ENCODE measurements at regions not wholly inside any gene's neighbourhood (a gene's known extent, or its start where the extent isn't known, plus 50 kb on each side); places are given as distances from the start of the nearest gene placed in this dataset.
"Not testable (repeated sequence)": the region's sequence is repeated elsewhere in the genome, so short reads cannot be mapped to it uniquely, and the experiment has no call there.

- no peak for DNase-seq
Measured at GRCh38 chr7:112981966-112982365, 104.7 kb downstream of the GPR85 start.

DNA sequence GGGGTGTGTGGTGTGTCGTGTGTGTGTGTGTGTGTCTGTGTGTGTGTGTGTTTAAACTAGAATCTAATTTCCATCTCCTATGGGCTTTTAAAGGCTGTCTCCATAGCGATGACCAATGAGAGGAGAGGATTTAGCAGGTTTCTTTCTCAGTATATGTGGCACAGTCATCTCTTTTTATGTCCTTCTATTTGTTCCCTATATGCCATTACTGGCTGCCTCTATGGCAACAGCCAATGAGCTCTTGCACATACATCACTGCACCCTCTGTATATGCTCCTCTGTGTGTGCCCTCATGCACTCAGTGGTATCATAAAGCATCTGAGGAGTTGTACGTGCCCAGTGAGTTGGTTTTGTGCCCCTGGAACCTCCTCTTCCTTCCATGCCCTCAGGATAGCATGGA is 107.6 kb downstream of the GPR85 start:
- not testable (repeated sequence) for DNase-seq

GRCh38 chr7:112977244-112977955 is 109.2 kb downstream of the GPR85 start:
- DNase-seq, result not testable (repeated sequence)

DNA sequence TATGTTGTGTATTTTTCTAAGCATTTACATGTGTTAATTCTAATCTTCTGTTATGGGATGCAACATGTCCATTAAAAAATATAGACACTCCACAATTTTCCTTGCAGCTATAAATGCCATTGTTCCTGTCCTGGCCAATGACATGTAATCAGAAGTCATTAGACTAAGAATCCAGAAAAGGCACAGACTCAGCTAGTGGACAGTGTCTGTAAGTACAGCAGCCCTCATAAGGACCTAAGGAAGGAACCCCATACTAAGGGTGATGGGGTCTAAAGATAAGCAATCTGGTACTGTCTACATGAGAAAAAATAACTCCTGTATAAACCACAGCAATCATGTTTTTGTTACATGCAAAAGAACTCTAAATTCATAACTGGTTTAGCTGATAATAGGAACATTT is 115.9 kb downstream of the GPR85 start:
- DNase-seq, result no peak

DNA sequence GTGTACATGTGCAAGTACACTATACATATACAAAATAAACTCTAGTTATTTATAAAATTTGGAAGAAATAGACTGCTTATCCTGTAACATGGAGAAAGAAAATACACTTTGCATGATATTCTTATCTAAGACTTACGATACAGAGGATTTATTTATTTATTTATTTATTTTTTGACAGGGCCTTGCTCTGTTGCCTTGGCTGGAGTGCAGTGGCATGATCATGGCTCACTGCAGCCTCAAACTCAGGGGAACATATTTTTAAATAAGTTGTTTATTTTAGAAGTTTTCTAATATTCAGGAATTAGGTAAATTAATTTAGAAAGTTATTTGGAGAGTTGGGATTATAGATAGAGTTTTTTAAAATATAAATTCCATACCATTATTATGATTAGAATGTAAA is 116.7 kb downstream of the GPR85 start:
- no peak for DNase-seq

- DNase-seq, result no peak
Measured at GRCh38 chr7:112965506-112965905, 121.1 kb downstream of the GPR85 start.

- DNase-seq, result no peak
Measured at GRCh38 chr7:112963634-112964033, 123.0 kb downstream of the GPR85 start.

DNA sequence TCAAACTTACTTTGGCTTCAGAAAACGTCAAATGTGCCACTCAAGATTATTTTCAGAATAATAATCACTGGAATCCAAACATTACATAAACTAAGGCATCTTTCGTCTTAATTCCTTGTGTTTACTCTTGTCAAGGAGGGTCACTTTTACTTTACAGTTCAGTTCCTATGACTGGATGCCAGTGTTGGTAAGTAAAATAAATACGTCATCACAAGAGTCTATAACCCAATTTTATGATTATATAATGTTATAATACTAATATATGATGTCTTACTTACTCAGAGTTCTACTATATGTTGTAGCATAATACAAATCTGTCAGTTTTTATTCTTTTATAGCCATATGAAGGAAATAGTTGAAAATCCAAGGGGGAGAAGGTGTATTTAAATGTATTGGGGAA is 123.8 kb downstream of the GPR85 start:
- no peak for DNase-seq

- no peak for DNase-seq
Measured at GRCh38 chr7:112959276-112959675, 127.4 kb downstream of the GPR85 start.

GRCh38 chr7:112958775-112959174 is 127.9 kb downstream of the GPR85 start:
- no peak for DNase-seq

- DNase-seq, result no peak
Measured at GRCh38 chr7:112957901-112958300, 128.7 kb downstream of the GPR85 start.

DNA sequence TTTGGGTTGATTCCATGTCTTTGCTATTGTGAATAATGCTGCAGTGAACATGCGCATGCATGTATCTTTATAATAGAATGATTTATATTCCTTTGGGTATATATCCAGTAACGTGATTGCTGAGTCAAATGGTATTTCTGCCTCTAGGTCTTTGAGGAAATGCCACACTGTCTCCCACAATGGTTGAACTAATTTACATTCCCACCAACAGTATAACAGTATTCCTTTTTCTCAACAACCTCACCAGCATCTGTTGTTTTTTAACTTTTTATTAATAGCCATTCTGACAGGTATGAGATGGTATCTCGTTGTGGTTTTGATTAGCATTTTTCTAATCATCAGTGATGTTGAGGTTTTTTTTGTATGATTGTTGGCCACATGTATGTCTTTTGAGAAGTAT is 133.6 kb downstream of the GPR85 start:
- not testable (repeated sequence) for DNase-seq

DNA sequence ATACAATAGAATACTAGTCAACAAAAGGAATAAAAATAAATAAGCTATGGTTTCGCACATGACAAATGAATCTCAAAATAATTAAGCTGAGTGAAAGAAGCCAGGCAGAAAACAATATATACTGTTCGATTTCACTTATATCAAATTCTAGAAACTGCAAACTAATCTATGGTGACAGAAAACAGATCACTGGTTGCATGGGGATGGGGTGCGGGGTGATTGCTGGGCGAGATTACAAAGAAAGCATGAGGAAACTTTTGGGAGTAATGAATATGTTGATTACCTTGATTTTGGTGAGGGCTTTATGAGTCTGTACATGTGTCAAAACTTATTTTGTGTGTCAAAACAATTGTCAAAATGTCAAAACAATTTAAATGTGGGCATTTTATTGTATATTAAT is 135.6 kb downstream of the GPR85 start:
- no peak for DNase-seq

- not testable (repeated sequence) for DNase-seq
Measured at GRCh38 chr7:112949682-112950081, 136.9 kb downstream of the GPR85 start.

- DNase-seq, result no peak
Measured at GRCh38 chr7:112946350-112946749, 140.3 kb downstream of the GPR85 start.

- no peak for DNase-seq
Measured at GRCh38 chr7:112945046-112945445, 141.6 kb downstream of the GPR85 start.

GRCh38 chr7:112942981-112943380 is 143.6 kb downstream of the GPR85 start:
- DNase-seq, result no peak

DNA sequence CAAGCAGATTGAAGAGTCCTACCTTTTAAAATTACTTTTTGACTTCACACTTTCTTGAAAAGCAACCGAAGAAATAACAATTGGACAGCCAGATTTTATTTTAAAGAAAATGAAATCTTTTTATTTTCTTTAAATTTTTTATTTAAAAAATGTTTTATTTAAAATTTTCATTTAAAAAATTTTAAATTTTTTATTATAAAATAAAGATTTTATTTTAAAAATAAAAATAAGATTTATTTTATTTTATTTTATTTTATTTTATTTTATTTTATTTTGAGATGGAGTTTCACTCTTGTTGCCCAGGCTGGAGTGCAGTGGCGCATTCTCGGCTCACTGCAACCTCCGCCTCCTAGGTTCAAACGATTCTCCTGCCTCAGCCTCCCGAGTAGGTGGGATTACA is 144.5 kb downstream of the GPR85 start:
- not testable (repeated sequence) for DNase-seq

DNA sequence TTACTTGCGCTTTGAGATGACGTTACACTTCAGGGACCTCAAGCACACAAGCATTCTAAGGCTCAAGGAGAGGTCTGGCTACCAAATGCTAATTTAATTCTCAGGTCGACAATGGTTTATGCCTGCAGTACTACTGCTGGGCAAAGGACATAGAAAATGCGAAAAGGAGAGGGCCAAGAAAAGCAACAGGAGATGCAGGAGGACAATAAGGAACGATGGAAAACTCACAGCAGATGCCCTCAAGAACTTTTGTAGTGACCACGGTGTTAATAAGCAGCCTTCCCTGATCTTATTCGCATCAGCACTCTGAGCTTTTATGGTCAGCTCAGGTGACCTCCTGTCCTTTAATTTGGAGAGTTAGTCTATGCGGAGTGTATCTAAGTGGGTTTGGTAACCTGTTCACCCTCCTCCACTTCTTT is 146.3 kb downstream of the GPR85 start:
- peak in 1 of 2 donors; percentile 1 for DNase-seq

GRCh38 chr7:112939574-112940313 is 146.9 kb downstream of the GPR85 start:
- peak; percentile 95 to 96 for DNase-seq

GRCh38 chr7:112938863-112939573 is 147.6 kb downstream of the GPR85 start:
- DNase-seq, result peak; percentile 18 to 25

DNA sequence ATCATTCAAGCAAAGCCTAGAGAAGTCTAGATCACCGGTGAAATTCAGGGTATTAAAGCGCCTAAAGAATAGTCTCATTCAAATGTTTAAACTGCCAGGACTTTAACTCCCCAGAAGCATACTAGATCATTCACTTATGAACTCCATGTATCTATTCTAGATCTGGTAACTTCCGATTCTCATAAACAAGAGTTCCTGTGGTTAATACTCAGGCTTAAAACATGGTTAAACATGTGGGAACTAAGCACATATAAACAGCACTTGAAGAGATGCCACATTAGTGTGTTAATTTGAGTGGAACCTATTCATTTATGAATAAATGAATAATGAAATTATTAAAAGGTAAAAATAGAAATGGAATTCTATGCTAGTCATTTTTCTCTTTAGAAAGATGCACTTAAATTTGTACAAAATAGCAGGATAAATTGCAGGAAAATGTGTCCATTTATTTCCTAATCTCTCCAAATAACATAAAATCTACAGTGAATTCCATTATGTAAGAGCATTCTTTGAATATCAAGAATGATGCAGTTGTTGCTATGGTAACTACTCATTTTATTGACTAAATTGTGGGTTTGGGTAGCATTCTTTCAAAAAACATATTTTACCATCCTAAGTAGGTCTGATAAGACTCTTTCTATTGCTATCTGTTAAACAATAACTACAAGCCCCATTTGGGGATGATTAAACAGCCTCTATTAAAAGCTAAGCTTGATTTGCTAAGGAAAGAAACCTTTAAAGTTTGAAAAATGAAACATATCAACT is 147.6 kb upstream of the TMEM168 start:
- DNase-seq, result no peak

GRCh38 chr7:112933598-112933997 is 143.4 kb upstream of the TMEM168 start:
- DNase-seq, result no peak

Data from stimulated activated CD4-positive, alpha-beta T cell treated with anti-CD3 and anti-CD28 coated beads, Interleukin-2, amount 100 ng/mL, for 48 hours (primary cell).